Ureter (tissue), 1 donor: ENCODE measurements at regions not wholly inside any gene's neighbourhood (a gene's known extent, or its start where the extent isn't known, plus 50 kb on each side); places are given as distances from the start of the nearest gene placed in this dataset.
"Not testable (repeated sequence)": the region's sequence is repeated elsewhere in the genome, so short reads cannot be mapped to it uniquely, and the experiment has no call there.

Source experiments
- DNase-seq: peaks from one replicate; pipeline ENCODE4 v3.0.0-alpha.2; 2020; ENCODE audit warnings: low spot score
- donor health status: DM: yes; HTN: yes; CAD: no.

DNA sequence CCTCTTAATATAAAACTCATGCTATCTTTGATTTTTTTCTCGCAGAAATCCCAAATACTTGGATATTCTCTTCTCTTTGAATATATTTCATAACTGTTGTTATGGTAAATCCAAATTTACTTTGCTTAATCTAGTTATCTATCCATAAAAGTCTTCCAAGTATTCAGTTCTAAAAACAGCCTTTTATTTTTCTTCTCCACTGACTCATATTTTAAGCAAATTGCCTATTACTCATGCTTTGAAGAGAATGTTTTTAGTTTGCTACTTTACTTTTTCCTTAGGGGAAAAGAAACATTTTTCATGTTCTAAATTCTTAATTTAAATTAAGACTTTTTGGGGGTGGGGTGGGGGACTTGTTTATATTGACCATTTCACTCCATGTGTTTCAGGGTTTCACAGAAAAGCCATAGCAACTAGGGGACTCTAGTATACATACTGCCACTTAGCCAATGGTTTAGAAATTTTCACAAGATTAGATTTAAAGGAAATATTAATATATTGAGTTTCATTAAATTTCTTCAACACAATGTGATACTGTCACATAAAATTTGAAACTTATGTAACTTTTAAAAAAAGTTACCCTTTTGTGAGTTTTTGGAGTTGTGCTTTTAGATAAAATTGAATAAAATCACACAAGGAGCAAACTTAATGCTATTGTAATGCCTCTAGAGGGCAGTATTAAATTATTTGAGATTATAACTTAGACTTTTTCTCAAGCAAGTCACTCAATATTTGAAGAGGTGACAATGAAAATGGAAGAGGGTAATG, 545.8 kb upstream of the ARRDC3 start:
- no peak for DNase-seq

DNA sequence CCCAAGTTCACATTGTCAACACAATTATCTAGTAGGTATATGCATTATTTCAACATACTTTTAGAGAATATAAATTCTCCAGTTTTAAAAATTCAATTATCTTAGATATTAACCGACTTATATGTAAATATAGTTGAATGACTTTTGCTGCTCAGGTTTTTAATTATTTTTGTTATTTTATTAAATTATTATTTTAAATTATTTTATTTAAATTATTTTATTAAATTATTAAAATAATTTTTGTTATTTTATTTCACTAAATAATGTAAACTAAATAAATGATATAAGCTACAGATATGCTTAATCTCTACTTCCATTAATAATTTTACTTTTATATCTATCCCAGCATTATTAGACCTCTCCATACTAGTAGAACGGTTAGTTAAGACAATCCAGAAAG, 544.3 kb upstream of the ARRDC3 start:
- no peak for DNase-seq

DNA sequence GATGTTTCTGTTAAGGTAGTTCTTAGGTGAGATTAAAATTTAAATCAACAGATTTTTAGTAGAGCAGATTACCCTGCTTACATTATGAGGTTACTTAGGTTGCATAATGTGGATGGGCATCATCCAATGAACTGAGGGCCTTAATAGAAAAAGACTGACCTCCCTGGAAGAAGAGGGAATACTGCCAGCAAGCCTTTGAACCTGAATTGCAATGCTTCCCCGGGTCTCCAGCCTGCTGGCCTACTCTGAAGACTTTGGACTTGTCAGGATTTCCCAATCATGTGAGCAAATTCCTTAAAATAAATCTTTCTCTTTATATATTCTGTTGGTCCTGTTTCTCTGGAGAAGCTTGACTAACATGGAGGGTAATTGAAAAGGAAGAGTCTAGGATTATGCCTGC, 542.1 kb upstream of the ARRDC3 start:
- DNase-seq, result no peak

DNA sequence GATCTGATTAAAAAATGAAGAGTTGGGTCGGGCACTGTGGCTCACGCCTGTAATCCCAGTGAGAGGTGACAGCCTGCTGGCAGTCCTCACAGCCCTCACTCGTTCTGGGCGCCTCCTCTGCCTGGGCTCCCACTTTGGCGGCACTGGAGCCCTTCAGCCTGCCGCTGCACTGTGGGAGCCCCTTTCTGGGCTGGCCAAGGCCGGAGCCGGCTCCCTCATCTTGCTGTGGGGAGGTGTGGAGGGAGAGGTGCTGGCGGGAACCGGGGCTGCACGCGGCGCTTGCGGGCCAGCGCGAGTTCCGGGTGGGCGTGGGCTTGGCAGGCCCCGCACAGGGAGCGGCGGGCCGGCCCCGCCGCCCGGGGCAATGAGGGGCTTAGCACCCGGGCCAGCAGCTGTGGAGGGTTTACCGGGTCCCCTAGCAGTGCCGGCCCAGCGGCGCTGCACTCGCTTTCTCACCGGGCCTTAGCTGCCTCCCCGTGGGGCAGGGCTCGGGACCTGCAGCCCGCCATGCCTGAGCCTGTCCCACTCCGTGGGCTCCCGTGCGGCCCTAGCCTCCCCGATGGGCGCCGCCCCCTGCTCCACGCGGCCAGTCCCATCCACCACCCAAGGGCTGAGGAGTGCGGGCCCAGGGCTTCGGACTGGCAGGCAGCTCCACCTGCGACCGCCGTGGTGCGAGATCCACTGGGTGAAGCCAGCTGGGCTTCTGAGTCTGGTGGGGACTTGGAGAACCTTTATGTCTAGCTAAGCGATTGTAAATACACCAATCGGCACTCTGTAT, 534.1 kb upstream of the ARRDC3 start:
- not testable (repeated sequence) for DNase-seq

DNA sequence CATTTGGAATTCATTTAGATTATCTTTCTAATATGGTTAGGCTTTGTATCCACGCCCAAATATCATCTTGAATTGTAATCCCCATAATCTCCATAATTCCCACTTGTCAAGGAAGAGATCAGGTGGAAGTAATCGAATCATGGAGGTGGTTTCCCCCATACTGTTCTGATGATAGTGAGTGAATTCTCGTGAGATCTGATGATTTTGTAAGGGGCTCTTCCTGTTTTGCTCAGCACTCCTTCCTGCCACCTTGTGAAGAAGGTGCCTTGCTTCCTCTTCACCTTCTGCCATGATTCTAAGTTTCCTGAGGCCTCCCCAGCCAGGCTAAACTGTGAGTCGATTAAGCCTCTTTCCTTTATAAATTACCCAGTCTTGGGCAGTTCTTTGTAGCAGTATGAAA, 527.5 kb upstream of the ARRDC3 start:
- DNase-seq, result no peak

DNA sequence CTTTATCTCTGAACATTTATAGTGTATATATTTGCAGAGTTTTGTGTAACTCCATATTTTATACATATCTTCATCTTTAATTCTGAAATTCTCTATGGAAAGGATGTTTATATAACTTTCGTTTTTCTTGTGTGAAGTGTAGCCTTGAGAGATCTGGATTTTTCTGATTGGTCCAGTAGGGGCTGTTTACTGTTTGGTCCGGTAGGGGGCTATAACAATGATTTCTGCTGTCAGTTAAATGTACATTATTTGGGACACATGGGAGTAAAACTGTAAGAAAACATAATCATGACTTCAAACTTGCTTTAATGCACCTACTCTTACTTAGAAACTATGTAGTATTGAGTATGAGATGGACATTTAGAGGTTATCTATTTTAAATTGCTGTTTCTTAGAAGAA, 527.1 kb upstream of the ARRDC3 start:
- DNase-seq, result no peak

DNA sequence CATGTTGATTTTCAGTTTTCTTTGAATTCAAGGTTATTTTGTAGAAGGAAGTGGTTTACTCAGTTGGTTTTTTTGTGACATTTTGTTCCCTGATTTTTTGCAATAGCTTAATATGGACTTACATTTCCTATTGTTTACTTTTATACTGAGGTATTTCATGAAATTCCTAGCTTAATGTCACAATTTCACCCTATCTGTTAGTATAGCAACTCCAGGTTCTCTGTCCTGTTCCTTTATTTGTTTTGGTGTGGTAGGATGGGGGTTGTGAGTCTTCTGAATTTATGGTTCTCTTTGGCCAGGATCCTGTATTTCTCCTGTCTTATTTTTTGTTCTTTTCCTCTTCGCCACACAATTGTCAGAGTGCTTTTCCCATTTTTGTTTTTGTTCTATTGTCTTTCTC, 523.4 kb upstream of the ARRDC3 start:
- no peak for DNase-seq

DNA sequence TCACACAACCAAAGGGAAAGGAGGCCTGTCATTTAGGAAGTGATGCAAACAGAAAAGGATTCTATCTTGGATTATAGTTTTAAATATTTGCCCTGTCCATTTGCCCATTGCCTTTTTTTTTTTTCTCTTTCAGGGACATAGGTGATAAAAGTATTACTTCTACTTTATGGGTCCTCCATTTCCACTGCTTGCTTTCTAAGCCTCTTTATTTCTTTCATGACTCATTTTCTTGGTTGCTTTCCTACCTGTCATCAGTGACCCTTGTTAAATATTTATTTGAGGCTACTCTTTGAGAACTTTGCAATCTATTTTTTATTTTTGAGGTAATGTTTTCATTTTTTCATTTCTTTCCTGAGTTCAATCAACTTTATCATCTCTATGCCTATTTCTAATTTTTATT, 522.9 kb upstream of the ARRDC3 start:
- DNase-seq, result no peak

DNA sequence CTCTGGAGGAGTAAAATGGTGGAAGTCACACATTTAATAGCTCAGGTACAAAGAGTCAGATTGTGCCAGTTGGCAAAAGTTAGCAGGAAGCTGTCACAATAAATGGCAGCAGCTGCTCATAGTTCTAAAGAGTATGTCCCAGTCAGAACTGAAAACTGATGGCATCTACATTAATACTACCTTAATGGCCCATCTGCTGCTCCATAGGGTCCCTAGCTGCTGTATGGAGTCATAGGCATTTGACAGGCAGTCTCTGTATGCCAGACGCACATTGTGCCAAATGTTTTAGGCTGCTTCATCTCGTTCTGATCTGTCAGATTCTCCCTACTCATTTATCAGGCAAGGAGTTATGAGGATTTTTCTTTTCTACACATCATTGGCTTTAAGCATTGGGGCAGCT, 515.8 kb upstream of the ARRDC3 start:
- no peak for DNase-seq

DNA sequence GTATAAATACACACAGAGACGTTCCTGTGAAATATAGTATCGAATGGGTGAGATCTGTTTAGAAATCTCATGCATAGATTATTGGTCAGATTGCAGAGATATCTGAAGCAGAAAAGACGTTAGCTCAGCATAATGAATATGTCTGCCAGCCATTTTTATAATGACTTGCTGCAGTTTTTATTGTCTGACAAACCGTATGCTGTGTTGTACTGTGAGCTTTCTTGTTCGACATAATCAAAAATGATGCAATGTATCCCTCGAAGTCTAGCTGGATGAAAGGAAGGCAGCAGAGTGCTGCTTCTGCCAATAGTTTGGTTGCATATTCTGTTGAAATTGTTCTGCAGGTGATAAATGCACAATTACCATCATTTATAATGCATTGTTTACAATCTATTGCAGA, 514.9 kb upstream of the ARRDC3 start:
- DNase-seq, result no peak

DNA sequence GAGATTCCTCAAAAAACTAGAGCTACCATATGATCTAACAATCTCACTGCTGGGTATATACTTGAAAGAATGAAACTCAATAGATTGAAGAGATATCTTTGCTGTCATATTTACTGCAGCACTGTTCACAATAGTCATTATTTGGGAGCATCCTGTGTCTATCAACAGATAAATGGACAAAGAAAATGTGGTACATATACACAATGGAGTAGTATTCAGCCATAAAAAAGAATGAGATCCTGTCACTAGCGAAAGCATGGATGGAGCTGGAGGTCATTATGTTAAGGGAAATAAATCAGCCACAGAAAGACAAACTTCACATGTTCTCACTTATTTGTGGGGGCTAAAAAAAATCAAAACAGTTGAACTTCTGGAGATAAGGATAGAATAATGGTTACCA, 505.7 kb upstream of the ARRDC3 start:
- DNase-seq, result no peak

DNA sequence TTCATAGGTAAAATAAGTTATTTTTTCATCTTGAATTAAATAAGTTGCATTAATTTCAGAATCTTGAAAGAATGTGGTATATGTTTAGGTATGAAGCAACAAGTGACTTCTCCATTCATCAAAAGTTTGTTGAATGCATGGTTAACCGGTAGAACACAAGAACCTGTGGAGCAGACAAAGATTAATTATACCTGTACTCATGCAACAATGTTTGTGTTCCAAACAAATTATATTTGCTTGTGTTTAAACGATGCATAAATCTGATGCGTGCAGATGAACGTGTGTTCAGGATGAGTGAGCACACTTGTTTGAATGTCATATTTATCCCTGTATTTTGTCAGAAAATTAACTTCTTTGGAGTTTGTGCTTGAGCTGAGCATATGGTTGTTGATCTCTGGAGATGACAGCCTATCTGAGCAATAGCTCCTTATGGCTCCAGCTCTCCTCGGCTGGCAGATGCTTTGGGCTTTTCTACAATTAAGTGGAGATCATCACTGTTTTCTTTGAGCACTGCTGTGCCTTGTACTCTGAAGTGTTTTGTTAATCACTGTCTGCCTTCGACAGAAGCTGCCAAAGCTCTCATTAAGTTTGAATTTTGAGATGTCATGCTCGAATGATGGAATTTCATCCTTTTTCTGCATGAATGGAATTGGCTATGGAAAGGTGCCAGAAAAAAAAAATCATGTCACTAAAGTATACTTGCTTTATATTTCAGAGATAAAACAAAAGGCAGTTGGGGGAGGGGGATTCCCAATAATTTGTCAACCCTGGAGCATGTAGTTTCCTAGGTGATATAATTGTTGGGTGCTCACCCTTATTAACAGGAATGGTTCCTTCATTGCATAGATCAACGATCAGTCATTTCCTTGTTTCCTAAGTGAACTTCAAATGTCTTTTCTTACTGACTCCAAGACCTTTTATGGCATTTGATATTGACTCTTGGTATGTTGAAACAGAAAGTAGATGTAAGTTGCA, 502.5 kb upstream of the ARRDC3 start:
- DNase-seq, result no peak

DNA sequence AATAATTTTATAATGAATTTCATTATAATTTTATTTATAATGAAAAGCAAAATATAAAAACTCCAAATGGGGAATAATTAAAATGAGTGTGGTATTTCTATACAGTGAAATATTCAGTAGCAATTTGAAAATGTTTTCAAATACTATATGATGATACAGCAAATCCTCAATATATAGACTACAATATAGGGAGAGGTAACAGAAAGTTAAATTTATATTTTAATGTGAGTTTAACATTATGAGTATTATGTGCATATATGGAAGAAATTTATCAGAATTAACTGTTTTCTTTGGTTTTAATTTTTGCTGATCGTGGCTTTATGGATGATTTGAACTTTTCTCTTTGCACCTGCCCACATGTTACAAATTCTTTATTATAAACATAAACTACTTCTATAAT, 500.9 kb upstream of the ARRDC3 start:
- no peak for DNase-seq

DNA sequence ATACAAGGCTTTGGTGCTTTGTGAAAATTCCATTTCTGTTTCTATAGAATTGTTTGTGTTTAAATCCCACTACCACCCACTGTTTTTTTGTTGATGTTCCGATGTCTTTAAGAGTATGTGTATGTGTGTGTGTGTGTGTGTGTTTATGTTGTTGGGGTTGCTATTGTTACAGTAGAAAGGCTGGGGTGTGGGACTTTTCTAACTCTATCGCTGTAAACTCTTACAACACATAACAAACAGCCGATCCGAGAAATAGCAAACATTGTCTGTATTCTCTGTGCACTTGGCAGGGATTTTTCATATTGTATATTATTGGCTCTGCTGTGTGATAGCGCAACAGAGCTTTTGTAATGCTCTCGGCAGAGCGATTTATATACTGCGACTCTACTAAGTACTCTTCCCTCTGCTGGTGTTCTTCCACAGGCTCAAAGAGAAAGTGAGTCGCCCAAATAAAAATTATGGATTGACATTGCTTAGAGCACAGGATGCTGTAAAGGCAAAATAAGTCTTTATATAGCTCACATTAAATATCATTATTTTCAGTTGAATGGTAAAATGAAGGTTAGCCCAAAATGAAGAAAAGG, 492.2 kb upstream of the ARRDC3 start:
- DNase-seq, result no peak

DNA sequence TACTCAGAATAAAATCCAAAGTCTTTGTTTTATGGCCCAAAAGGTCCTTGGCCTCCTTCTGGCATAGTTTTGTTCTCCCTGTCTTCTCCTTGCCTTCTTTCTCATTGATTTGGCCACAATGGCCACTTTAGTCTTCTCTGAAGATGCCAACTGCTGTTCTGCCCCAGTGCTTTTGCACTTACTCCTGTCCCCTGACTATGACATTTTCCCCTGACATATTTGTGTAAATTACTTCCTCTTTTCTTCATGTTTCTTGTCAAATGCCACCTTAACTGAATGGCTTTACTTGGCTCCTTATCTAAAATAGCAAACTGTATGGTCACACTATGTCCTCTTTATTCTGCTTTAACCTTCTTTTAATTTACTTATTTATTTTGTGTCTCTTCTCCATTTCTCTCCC, 484.7 kb upstream of the ARRDC3 start:
- DNase-seq, result no peak

DNA sequence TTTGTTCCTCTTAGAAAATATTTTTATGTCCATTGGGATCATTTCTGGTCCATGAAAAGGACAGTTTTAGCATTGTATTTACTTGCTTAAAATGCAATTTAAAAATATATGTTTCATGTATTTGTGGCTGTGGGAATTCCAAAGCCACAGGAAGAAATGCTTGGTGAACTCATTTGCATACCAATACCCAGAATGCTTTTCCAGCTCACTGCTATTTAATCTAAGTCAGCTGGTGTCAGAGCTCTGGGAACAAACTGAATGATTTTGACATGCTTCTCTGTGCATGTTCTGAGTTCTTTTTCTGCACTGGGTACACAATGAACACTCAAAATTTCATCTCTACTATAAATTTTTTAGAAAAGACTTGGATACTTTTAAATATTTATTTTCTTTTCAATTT, 482.8 kb upstream of the ARRDC3 start:
- no peak for DNase-seq

DNA sequence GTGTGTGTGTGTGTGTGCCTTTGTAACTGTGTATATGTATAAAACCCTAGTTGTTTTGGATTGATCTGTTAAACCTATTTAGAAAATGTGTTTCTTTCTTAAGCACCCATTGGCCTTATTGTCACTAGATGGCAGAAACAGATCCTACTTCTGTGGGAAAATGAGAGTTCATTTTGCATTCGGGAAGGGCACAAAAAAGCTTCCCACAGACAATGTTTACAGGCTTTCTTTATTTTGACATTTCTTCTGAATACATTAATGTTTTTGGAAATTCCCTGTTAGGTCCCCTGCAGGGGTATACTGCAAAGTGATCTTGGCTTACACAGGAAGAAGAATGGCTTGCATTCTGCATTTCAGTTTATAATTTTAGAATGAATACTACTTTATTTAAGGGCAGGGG, 481.8 kb upstream of the ARRDC3 start:
- DNase-seq, result no peak

DNA sequence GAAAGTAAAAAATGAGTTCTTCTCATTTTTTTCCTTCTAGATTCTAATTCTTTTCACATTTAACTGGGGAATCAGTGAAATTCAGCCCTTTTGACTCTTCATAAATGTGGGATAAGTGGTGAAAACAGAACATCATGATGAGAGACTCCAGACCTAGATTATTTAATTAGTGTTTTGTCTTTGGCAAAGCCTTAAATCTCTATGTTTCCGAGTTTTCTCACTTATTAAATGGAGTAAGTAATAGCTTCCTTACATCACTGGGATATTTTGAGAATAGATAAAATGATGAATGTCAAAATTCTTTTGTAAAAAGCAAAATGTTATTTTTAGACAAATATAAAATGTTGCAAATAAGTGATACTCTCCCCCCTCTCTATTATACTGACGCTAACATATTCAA, 468.6 kb upstream of the ARRDC3 start:
- DNase-seq, result no peak

DNA sequence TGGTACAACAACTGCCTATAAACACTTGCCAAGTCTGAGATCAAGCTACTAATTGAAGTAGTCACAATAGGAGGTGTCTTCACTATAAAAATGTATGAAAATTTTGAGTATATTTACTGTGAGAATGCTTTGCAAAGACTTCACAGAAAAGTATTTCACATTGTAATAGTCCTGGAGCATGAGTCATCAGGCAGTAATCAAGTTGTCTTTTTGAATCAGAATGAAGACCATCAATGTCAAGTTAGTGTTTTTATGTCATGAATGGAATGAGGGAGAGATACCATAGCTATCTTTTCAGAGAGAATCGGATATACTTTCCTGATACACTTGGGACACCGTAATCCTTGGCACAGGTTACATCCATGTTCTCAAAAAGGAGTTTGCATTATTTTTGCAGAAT, 466.9 kb upstream of the ARRDC3 start:
- DNase-seq, result no peak

DNA sequence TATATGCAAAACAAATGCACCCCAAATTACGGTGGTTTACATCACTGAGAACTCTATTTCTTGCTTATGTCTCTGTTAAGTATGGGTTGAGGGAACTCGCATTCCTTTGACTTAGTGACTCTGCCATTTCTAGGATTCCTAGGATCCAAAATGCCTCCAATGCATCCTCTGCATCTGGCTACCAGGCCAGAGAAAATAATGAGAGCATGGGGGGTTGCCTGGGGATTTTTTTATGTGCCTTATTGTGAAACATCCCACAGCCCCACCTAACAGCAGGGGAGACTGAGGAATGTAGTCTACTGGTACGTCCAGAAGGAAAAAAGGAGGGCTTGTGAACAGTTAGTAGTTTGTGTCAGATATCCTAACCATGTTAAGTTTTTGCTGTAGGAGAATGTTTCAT, 466.0 kb upstream of the ARRDC3 start:
- no peak for DNase-seq

DNA sequence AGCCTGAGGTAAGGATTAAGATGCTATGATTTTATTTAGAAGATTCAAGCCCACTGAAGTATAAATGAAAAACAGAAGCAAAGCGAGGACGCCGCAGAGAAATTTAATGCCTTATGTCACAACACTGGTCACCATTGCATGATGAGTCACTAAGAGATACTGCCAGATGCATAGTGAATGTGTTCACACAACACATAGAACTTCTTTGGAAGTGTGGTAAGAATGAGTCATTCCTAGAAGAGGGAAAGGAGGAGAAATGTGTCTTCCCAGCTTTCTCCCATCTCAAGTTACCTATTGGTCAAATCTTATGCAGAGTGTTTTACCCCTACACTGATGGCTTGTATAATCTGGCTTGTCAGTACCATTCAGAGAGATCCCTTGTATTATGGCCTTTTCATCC, 465.3 kb upstream of the ARRDC3 start:
- DNase-seq, result no peak

DNA sequence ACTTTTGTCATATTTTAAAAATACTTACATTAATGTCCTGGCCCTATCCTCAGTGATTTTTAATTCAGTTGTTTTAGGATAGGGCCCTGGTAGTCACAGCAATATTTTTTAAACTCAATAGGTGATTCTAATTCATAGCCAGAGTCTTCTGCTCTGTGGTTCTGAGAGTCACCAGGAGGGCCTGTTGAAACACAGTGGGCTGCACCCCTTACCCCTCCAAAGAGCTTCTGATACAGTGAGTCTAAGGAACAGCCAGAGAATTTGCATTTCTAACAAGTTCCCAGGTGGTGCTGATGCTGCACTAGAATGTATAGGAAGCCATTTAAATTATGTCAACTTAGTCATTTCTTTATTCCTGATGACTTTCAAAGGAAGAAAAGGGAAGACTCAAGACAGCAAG, 458.3 kb upstream of the ARRDC3 start:
- no peak for DNase-seq
